Activated naive CD8-positive, alpha-beta T cell (primary cell): ENCODE measurements at regions not wholly inside any gene's neighbourhood (a gene's known extent, or its start where the extent isn't known, plus 50 kb on each side); places are given as distances from the start of the nearest gene placed in this dataset.

Experiments
- H3K27ac Mint-ChIP-seq: one replicate; pipeline ENCODE4 v1.8.0; 2021; ENCODE audit warnings: mixed read lengths
- H3K27me3 Mint-ChIP-seq: one replicate; pipeline ENCODE4 v1.8.0; 2021; ENCODE audit warnings: mixed read lengths
- H3K36me3 Mint-ChIP-seq: one replicate; pipeline ENCODE4 v1.8.0; 2021; ENCODE audit warnings: mixed read lengths
- H3K4me1 Mint-ChIP-seq: one replicate; pipeline ENCODE4 v1.8.0; 2021; ENCODE audit warnings: low read depth, mixed read lengths
- H3K4me3 Mint-ChIP-seq: one replicate; pipeline ENCODE4 v1.8.0; 2021; ENCODE audit warnings: mild to moderate bottlenecking, mixed read lengths
- H3K9me3 Mint-ChIP-seq: one replicate; pipeline ENCODE4 v1.8.0; 2021; ENCODE audit warnings: low read depth, mixed read lengths

GRCh38 chr21:28632755-28633408 lies 359.8 kb downstream of the LTN1 start:
- Mint-ChIP-seq H3K27ac (no peak overlapping the region), H3K27me3 (no peaks in the 10 kb centered on the region), H3K4me1 (peaks cover 3% of the 10 kb centered on the region), H3K4me3 (no peak overlapping the region), H3K9me3 (no peaks in the 10 kb centered on the region), H3K36me3 (peaks cover 2% of the 10 kb centered on the region)

- peaks cover 3% of the 10 kb centered on the region for H3K4me1 Mint-ChIP-seq
- no peaks in the 10 kb centered on the region for H3K27me3 Mint-ChIP-seq
- no peak overlapping the region for H3K27ac Mint-ChIP-seq
- H3K36me3 Mint-ChIP-seq: peaks cover 18% of the 10 kb centered on the region
- H3K9me3 Mint-ChIP-seq: no peaks in the 10 kb centered on the region
- H3K4me3 Mint-ChIP-seq: no peak overlapping the region
Observed at GRCh38 chr21:28627691-28628090, 365.0 kb downstream of the LTN1 start.

GRCh38 chr21:28627261-28627660 lies 365.4 kb downstream of the LTN1 start:
- Mint-ChIP-seq H3K4me1 (peaks cover 3% of the 10 kb centered on the region), H3K9me3 (no peaks in the 10 kb centered on the region), H3K27me3 (no peaks in the 10 kb centered on the region), H3K27ac (no peak overlapping the region), H3K4me3 (no peak overlapping the region), H3K36me3 (peaks cover 19% of the 10 kb centered on the region)

GRCh38 chr21:28624626-28625025 lies 368.1 kb downstream of the LTN1 start:
- no peak overlapping the region for H3K27ac Mint-ChIP-seq
- H3K9me3 Mint-ChIP-seq: no peaks in the 10 kb centered on the region
- H3K36me3 Mint-ChIP-seq: peaks cover 28% of the 10 kb centered on the region

GRCh38 chr21:28617300-28617699 lies 375.4 kb downstream of the LTN1 start:
- Mint-ChIP-seq H3K4me1 (no peaks in the 10 kb centered on the region), H3K9me3 (no peaks in the 10 kb centered on the region), H3K27me3 (no peaks in the 10 kb centered on the region), H3K36me3 (peaks cover 13% of the 10 kb centered on the region), H3K27ac (no peak overlapping the region), H3K4me3 (no peak overlapping the region)

More at GRCh38 chr21:28624626-28625025, 368.1 kb downstream of the LTN1 start:
- Mint-ChIP-seq H3K4me1 (peaks cover 3% of the 10 kb centered on the region), H3K27me3 (no peaks in the 10 kb centered on the region), H3K4me3 (no peak overlapping the region)

- Mint-ChIP-seq H3K4me1 (no peaks in the 10 kb centered on the region), H3K9me3 (peaks cover 3% of the 10 kb centered on the region), H3K36me3 (peaks cover 11% of the 10 kb centered on the region), H3K27me3 (no peaks in the 10 kb centered on the region), H3K27ac (no peak overlapping the region), H3K4me3 (no peak overlapping the region)
Observed at GRCh38 chr21:28615276-28615675, 377.4 kb downstream of the LTN1 start.

GRCh38 chr21:28614791-28615190 lies 377.9 kb downstream of the LTN1 start:
- no peaks in the 10 kb centered on the region for H3K4me1 Mint-ChIP-seq
- no peak overlapping the region for H3K27ac Mint-ChIP-seq
- H3K27me3 Mint-ChIP-seq: no peaks in the 10 kb centered on the region
- H3K4me3 Mint-ChIP-seq: no peak overlapping the region
- peaks cover 15% of the 10 kb centered on the region for H3K36me3 Mint-ChIP-seq
- peaks cover 3% of the 10 kb centered on the region for H3K9me3 Mint-ChIP-seq

- Mint-ChIP-seq H3K9me3 (peaks cover 12% of the 10 kb centered on the region), H3K27me3 (no peaks in the 10 kb centered on the region), H3K27ac (no peak overlapping the region), H3K4me3 (no peak overlapping the region), H3K4me1 (peaks cover 31% of the 10 kb centered on the region), H3K36me3 (peaks cover 27% of the 10 kb centered on the region)
Observed at GRCh38 chr21:28608646-28609045, 384.0 kb downstream of the LTN1 start.

- Mint-ChIP-seq H3K4me3 (no peak overlapping the region), H3K36me3 (peaks cover 28% of the 10 kb centered on the region), H3K27me3 (no peaks in the 10 kb centered on the region), H3K9me3 (peaks cover 12% of the 10 kb centered on the region), H3K27ac (no peak overlapping the region), H3K4me1 (peaks cover 31% of the 10 kb centered on the region)
Observed at GRCh38 chr21:28607545-28607944, 385.1 kb downstream of the LTN1 start.

GRCh38 chr21:28604946-28605537 lies 387.6 kb downstream of the LTN1 start:
- H3K4me3 Mint-ChIP-seq: peak overlapping the region; percentile 46

GRCh38 chr21:28602546-28602945 lies 390.1 kb downstream of the LTN1 start:
- Mint-ChIP-seq H3K36me3 (peaks cover 33% of the 10 kb centered on the region), H3K27me3 (no peaks in the 10 kb centered on the region), H3K9me3 (peaks cover 13% of the 10 kb centered on the region), H3K4me3 (no peak overlapping the region), H3K27ac (no peak overlapping the region), H3K4me1 (peaks cover 25% of the 10 kb centered on the region)

More at GRCh38 chr21:28604946-28605537, 387.6 kb downstream of the LTN1 start:
- peaks cover 31% of the 10 kb centered on the region for H3K4me1 Mint-ChIP-seq
- peaks cover 26% of the 10 kb centered on the region for H3K36me3 Mint-ChIP-seq
- H3K27ac Mint-ChIP-seq: no peak overlapping the region
- H3K9me3 Mint-ChIP-seq: peaks cover 19% of the 10 kb centered on the region
- H3K27me3 Mint-ChIP-seq: no peaks in the 10 kb centered on the region

GRCh38 chr21:28598214-28598613 lies 394.5 kb downstream of the LTN1 start:
- Mint-ChIP-seq H3K36me3 (peaks cover 28% of the 10 kb centered on the region), H3K27me3 (no peaks in the 10 kb centered on the region), H3K27ac (no peak overlapping the region), H3K9me3 (peaks cover 21% of the 10 kb centered on the region), H3K4me1 (no peaks in the 10 kb centered on the region), H3K4me3 (no peak overlapping the region)

- Mint-ChIP-seq H3K9me3 (peaks cover 8% of the 10 kb centered on the region), H3K4me3 (no peak overlapping the region), H3K36me3 (peaks cover 13% of the 10 kb centered on the region), H3K27ac (no peak overlapping the region), H3K27me3 (no peaks in the 10 kb centered on the region), H3K4me1 (no peaks in the 10 kb centered on the region)
Observed at GRCh38 chr21:28592205-28592865, 400.3 kb downstream of the LTN1 start.

- Mint-ChIP-seq H3K27me3 (no peaks in the 10 kb centered on the region), H3K4me3 (no peak overlapping the region), H3K36me3 (peaks cover 20% of the 10 kb centered on the region), H3K4me1 (no peaks in the 10 kb centered on the region), H3K9me3 (peaks cover 3% of the 10 kb centered on the region), H3K27ac (no peak overlapping the region)
Observed at GRCh38 chr21:28590676-28591075, 402.0 kb downstream of the LTN1 start.

GRCh38 chr21:28590026-28590425 lies 402.7 kb downstream of the LTN1 start:
- Mint-ChIP-seq H3K4me3 (no peak overlapping the region), H3K27ac (no peak overlapping the region), H3K27me3 (no peaks in the 10 kb centered on the region), H3K9me3 (peaks cover 8% of the 10 kb centered on the region), H3K4me1 (no peaks in the 10 kb centered on the region), H3K36me3 (peaks cover 25% of the 10 kb centered on the region)
